ENCODE measurements at regions not wholly inside any gene's neighbourhood (a gene's known extent, or its start where the extent isn't known, plus 50 kb on each side); places are given as distances from the start of the nearest gene placed in this dataset.
"Not testable (repeated sequence)": the region's sequence is repeated elsewhere in the genome, so short reads cannot be mapped to it uniquely, and the experiment has no call there.

DNA sequence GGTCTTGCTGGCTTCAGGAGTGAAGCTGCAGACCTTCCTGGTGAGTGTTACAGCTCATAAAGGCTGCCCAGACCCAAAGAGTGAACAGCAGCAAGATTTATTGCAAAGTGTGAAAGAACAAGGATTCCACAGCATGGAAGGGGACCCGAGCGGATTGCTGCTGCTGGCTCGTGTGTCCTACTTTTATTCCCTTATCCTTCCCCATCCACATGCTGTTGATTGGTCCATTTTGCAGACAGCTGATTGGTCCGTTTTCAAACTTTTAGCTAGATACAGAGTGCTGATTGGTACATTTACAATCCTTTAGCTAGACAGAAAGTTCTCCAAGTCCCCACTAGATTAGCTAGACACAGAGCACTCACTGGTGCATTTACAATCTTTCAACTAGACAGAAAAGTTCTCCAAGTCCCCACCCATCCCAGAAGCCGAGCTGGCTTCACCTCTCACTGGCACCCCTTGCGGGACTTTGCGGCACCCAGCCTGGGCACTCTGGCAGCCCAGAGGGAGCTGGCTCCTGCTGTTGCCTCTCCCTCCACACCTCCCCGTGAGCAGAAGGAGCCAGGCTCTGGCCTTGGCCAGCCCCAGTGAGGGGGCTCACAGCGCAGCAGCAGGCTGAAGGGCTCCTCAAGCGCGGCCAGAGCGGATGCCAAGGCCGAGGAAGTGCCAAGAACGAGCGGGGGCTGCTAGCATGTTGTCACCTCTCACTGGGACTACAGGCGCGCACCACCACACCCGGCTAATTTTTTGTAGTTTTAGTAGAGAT lies 369.6 kb upstream of the POT1 start:
- DNase-seq (ENCODE audit: low read depth): no peak

DNA sequence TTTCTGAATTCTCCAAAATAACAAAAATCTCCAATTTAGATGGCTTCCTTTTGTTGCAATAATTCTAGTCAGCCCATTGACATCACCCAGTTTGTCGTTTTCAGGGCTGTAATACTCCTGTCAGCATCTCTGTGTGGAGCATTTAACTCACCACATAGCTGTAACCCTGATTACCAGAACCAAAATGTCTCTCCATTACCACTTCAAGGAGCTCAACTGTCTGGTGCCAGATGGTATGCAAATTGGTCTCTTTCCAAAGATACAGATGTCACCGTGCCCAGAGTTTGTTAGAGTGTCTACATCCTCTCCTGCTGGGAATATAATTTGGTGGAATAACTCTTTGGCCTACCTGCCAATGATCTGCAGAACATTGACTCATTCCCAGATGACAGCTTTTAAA lies 350.3 kb upstream of the POT1 start:
- no peak for DNase-seq (ENCODE audit: low read depth)
- no peak overlapping the region for H3K4me3 ChIP-seq (ENCODE audit: low read depth, low read length)
- TF ChIP-seq, protein P1, sequence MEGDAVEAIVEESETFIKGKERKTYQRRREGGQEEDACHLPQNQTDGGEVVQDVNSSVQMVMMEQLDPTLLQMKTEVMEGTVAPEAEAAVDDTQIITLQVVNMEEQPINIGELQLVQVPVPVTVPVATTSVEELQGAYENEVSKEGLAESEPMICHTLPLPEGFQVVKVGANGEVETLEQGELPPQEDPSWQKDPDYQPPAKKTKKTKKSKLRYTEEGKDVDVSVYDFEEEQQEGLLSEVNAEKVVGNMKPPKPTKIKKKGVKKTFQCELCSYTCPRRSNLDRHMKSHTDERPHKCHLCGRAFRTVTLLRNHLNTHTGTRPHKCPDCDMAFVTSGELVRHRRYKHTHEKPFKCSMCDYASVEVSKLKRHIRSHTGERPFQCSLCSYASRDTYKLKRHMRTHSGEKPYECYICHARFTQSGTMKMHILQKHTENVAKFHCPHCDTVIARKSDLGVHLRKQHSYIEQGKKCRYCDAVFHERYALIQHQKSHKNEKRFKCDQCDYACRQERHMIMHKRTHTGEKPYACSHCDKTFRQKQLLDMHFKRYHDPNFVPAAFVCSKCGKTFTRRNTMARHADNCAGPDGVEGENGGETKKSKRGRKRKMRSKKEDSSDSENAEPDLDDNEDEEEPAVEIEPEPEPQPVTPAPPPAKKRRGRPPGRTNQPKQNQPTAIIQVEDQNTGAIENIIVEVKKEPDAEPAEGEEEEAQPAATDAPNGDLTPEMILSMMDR (IDR thresholded peaks at IDR 0.05; ENCODE audit: insufficient read depth, low read depth, low read length): no peak

More for the DNA sequence above, 369.6 kb upstream of the POT1 start:
- TF ChIP-seq, protein P1 (IDR thresholded peaks at IDR 0.05; ENCODE audit: insufficient read depth, low read depth, low read length): no peak
- no peak overlapping the region for H3K4me3 ChIP-seq (ENCODE audit: low read depth, low read length)

DNA sequence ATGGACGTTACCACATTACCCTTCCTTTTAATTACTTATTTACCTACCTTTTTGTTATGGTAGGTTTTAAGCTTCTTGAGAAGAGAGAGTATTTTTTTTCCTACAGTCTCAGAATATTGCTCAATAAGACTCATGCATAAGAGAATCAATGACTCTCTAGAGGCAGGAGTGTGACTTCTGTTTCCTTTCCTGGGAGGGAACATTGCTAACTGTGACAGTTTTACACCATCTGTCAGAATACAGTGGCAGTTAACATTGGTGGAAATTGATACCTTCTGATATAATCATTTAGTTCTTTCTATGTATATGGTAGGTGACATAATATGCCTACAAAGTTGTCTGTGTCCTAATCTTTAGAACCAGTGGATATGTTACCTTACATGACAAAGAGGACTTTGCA lies 348.7 kb upstream of the POT1 start:
- H3K4me3 ChIP-seq (ENCODE audit: low read depth, low read length): no peak overlapping the region
- no peak for DNase-seq (ENCODE audit: low read depth)
- TF ChIP-seq, protein P1 (IDR thresholded peaks at IDR 0.05; ENCODE audit: insufficient read depth, low read depth, low read length): no peak

DNA sequence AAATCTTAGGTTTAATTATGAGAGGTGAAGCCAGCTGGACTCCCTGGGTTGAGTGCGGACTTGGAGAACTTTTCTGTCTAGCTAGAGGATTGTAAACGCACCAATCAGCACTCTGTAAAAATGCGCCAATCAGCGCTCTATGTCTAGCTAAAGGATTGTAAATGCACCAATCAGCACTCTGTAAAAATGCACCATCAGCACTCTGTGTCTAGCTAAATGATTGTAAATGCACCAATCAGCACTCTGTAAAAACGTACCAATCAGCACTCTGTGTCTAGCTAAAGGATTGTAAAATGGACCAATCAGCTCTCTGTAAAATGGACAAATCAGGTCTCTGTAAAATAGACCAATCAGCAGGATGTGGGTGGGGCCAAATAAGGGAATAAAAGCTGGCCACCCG lies 345.1 kb upstream of the POT1 start:
- not testable (repeated sequence) for H3K4me3 ChIP-seq (ENCODE audit: low read depth, low read length); DNase-seq (ENCODE audit: low read depth)

DNA sequence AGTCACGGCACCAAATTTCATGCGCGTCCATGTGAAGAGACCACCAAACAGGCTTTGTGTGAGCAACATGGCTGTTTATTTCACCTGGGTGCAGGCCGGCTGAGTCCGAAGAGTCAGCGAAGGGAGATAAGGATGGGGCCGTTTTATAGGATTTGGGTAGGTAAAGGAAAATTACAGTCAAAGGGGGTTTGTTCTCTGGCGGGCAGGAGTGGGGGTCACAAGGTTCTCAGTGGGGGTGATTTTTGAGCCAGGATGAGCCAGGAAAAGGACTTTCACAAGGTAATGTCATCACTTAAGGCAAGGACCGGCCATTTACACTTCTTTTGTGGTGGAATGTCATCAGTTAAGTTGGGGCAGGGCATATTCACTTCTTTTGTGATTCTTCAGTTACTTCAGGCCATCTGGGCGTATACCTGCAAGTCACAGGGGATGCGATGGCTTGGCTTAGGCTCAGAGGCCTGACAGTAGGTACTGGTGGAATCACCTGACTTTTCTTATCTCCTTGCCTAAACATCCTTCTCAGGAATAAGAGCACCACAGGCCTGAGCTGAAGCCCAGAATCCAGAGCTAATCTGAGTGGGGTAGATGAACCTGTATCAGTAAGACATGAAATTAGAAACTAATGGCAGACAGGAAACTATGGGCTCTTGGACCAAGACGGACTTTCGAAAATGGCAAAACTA lies 334.7 kb upstream of the POT1 start:
- H3K4me3 ChIP-seq (ENCODE audit: low read depth, low read length); DNase-seq (ENCODE audit: low read depth): not testable (repeated sequence)

DNA sequence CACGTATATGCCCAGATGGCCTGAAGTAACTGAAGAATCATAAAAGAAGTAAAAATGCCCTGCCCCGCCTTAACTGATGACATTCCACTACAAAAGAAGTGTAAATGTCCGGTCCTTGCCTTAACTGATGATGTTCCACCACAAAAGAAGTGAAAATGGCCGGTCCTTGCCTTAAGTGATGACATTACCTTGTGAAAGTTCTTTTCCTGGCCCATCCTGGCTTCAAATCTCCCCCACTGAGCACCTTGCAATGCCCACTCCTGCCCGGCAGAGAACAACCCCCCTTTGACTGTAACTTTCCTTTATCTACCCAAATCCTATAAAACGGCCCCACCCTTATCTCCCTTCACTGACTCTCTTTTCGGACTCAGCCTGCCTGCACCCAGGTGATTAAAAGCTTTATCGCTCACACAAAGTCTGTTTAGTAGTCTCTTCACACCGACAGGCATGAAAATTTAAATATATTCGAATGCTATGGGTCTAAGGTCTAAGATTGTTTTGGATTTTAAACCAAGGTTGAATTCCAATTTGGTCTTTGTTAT lies 329.3 kb upstream of the POT1 start:
- DNase-seq (ENCODE audit: low read depth); H3K4me3 ChIP-seq (ENCODE audit: low read depth, low read length): not testable (repeated sequence)

DNA sequence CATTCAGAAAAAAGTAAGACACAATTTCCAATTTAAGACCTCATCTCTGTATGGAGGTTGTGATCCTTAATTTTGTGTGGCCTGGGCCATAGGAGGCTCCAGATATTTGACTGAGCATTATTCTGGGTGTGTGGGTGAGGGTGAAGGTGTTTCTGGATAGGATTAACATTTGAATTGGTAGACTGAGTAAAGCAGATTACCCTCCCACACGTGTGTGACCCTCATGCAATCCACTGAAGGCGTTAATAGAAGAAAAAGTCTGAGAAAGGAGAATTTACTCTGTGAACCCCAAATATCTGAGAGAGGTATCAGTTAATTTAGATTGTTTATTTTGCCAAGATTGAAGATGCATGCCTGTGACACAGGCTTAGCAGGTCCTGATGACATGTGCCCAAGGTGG lies 328.0 kb upstream of the POT1 start:
- no peak for DNase-seq (ENCODE audit: low read depth)
- H3K4me3 ChIP-seq (ENCODE audit: low read depth, low read length): no peak overlapping the region
- TF ChIP-seq, protein P1 (IDR thresholded peaks at IDR 0.05; ENCODE audit: insufficient read depth, low read depth, low read length): no peak

DNA sequence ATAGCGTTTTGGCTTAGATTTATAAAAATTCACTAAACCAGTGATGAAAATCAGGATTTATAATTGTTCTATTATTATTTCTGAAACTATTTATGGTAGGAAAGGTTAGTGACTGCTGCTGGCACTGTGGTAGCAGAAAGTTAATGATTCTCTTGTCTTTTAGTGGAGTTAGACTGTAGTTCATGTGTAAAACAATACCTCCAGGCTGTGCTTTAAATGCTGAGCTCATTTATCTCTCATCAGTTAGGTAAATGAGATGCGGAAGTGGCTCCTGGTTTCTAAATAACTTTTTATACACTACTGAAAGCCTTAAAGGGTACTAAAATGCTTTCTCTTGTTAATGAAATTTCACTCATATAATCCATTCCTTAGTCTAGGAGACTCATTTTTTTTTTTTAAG lies 326.8 kb upstream of the POT1 start:
- TF ChIP-seq, protein P1 (IDR thresholded peaks at IDR 0.05; ENCODE audit: insufficient read depth, low read depth, low read length): no peak
- no peak for DNase-seq (ENCODE audit: low read depth)
- no peak overlapping the region for H3K4me3 ChIP-seq (ENCODE audit: low read depth, low read length)
